Fibroblast of skin of right biceps (primary cell): ENCODE measurements at regions not wholly inside any gene's neighbourhood (a gene's known extent, or its start where the extent isn't known, plus 50 kb on each side); places are given as distances from the start of the nearest gene placed in this dataset.

ENCODE experiments used
- DNase-seq: peaks from one replicate; pipeline ENCODE4 v3.0.0-alpha.2; 2013

DNA sequence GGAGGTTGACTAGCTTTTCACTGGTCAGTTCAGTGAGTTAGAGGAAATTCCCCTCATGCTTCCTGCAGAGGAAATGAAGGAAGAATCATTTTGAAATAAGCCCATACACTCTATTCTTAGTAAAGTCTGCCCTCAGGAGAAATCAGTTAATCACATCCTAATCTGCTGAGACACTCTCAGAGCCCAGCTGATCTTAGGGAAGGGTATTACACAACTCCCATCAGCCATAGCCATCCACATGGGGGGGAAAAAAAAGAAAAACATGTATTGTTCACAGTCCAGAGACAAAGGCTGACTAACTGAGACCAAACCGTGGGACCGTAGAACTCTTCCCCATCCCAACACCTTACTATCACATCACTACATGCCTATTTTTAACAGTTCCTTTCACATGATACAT, 722.3 kb downstream of the CDH8 start:
- no peak for DNase-seq

DNA sequence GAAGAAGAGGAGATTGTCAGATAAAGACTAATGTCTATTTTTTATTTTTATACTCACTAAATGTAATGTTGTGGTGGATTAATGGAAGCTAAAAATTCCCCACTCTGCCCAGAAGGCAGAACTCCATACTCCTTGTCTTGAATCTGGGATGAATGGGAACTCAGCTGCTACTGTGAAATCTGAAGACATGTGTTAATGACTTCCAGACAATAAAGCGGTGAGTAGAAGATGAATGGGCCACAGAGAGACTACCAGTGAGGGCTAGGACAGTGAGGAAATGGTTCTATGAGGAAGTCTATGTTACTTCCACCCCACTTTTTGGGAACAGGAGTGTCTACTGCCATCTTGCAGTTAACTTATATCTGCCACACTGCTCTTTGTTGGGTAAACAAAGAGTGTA, 726.9 kb downstream of the CDH8 start:
- no peak for DNase-seq

DNA sequence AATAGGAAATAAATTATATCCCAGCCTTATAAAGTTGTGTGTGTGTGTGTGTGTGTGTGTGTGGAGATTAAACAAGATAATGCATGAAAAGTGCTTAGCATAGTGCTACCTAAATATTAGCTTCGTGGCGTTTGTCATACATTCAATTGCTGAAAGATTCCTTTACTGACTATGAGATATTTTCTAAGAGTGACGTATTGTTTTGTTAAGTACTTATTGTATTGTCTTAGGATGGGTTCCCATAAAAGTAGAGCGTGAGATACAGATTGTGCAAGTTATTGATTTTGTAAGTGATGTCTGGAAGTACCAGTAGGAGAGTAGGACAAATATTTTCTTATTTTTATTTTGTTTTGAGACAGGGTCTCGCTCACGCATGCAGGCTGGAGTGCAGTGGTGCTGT, 730.0 kb downstream of the CDH8 start:
- no peak for DNase-seq

DNA sequence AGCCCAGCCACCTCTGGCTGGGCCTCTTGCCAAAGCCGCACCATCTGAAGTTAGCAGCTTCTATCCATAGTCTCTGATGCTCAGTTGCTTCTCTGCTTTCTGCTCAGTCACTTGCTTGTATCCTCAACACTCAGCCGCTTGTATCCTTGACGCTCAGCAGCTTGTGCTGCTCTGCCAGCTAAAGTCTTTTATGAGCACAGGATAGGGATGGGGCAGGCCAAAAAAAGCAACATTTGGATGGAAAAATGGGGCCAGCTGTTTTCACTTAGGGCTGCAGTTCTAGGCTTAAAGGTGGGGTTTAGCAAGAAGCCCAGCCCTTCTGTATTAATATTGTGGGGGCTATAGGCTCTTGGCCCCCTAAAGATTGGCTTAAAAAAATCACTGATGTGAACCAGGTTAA, 739.4 kb downstream of the CDH8 start:
- no peak for DNase-seq

DNA sequence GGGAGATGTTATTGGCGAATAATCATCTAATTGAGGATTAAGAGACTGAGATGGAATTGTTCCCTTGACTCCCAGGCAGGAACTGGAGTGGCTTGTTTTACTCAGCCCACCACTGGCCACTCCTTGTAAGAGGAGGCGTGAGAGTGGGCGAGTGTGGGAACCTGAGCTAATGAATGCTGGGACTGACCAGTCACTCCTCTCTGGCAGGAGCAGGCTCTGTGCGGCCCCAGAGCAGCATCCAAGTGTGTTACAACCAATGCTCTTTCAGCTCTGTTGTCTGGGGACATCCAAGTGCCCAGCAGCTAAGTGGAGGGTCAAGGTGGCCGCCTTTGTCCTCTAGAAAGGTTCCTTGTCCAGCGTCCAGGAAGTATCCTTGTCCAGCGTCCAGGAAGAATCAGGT, 739.9 kb downstream of the CDH8 start:
- no peak for DNase-seq

DNA sequence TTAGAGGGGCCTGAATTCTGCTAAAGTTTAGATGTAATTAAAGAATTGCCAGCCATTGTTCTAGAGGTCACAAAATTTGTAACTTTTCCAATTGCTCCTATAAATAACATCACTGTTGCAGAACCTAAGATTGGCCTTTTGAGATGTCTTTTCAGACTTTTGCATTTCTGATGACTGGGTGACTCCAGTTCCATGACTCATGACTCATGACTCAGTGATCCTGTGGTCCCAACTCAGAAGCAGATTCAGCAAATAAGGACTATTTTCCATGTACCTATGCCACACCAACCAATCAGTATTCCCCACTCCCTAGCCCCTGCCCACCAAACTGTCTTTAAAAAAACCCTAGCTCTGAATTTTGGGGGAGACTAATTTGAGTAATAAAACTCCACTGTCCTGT, 740.9 kb downstream of the CDH8 start:
- DNase-seq = peak; percentile 37

DNA sequence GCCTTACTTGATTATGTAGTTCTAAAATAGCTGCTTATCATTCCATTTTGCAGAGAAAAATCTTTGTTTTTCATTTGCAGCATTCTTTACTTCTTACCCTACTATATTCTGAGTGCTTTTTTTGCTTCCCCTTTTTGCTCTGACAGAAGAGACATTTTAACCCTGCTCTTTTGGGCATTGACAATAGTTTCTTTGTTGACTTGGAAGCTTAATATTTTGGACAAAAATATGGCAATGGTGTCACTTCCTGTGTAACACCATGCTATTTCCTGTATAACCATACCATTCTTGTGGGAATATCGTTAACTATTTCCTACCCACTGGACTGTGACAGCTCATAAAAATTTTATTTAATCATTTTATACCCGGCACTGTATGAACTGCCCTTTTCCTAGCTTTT, 747.1 kb downstream of the CDH8 start:
- DNase-seq = no peak

DNA sequence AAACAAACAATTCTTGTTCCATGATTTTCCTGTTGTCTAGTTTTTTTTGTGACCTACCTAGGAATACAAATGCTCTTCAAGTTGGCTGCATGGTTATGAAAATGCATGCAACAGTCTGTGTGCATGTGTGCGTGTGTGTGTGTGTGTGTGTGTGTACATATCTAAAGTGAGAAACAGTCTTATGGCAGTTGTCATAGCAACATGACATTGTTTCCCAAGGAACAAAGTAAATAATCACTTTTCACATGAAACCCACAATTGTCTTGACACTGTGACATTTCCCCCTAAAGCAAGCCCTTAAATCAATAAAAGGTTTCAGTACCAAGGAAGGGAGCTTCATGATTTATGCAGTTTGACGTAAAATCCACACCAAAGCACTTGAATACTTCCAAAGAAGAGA, 758.4 kb downstream of the CDH8 start:
- no peak for DNase-seq

DNA sequence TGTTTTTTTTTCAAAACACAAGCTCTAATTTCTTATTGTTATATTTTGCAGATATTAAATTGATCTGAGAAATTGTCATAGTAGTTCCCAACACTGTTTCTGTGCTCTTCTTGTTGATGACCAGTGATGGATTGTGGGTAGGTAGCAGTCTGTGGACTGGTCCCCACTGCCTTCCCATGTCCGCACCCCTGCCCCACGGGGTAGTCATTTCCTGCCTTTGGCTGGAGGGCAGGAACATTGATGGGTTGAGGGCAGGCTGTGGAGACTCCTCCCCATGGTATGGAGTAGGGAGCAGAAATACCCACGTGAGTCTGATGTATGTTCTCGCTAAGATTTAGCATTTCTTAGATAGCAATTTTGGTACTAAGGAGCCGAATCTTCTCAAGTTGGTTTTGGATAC, 762.0 kb downstream of the CDH8 start:
- no peak for DNase-seq

DNA sequence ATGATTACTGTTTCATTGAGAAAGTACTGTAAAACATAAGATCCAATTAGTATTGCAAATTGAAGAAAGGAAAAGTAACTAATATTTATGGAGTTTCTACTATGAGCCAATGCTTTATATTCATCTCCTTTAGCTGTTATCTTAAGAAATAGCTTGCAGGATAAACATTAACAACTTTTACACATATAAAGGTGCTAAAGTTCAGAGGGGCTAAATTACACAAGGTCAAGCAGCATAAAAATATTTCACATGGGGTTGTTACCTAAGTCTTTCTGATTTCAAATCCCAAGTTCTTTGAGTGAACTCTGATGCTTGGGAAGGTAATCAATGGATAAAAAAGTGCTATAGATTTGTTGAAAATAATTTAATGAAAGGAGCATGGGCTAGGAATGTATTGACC, 765.5 kb downstream of the CDH8 start:
- no peak for DNase-seq

DNA sequence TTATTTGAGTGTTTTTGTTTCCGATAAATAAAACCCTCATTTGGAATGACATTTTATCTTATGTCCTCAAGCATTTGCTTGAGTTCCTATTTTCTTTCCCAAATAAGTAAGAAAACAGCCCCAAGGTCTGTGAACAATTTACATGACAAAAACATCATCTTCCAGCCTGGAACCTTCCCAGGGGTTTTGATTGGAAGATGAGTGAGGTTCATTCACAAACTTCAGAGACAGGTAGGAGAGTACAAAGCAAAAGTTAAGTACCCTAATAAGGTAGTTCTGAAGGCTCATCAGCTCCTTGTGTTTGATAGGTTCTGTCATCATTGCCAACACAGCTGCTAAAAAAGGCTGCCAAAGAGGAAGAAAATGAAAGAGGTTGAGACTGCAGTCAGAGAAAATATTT, 772.8 kb downstream of the CDH8 start:
- no peak for DNase-seq

DNA sequence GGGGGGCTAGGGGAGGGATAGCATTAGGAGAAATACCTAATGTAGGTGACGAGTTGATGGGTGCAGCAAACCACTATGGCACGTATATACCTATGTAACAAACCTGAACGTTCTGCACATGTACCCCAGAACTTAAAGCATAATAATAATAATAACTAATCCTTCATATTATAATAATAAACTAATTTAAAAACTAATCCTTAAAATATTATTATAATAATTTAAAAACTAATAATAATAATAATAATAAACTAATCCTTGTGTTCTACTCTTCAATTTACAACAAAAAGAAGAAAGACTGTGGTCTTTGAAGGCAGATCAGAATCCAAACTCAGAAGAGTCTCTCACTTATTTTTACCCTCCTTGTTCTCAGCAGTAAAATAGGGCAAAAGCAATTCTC, 774.9 kb downstream of the CDH8 start:
- no peak for DNase-seq

DNA sequence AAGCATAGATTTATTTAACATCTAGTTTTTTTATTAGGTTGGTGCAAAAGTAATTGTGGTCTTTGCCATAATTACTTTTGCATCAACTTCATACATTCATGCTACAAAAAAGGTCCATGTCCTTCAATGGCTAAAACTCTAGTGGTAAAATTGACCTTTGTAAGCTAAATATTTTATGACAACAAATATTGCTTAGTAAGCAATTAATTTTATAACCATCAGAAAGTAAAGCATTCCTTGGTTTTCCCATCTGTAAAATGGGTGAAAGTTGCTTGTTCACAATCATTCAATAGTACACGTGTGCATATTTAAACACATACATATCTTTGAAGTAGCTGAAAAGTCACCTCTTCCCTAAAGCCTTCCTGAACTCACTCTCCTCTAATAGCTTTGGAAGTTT, 789.6 kb downstream of the CDH8 start:
- DNase-seq = no peak

DNA sequence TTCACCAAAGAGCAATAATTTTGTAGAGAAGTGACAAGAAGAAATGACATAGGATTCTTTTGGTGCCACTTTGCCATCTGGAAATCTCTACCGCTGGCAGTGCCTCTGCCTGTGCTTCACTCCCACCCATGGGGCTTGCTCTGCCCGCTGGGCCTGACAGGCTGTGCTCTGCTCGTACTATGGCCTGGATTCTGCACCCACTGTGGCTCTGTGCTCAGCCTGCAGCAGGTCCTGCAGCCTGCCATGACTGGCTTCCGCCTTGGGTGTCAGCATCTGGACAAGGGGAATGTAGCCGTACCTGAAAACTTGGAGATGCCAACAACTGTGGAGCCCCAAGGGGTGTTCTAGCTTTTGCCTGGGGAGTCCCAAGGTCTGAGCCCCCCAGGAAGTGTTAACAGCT, 792.3 kb downstream of the CDH8 start:
- DNase-seq = no peak

DNA sequence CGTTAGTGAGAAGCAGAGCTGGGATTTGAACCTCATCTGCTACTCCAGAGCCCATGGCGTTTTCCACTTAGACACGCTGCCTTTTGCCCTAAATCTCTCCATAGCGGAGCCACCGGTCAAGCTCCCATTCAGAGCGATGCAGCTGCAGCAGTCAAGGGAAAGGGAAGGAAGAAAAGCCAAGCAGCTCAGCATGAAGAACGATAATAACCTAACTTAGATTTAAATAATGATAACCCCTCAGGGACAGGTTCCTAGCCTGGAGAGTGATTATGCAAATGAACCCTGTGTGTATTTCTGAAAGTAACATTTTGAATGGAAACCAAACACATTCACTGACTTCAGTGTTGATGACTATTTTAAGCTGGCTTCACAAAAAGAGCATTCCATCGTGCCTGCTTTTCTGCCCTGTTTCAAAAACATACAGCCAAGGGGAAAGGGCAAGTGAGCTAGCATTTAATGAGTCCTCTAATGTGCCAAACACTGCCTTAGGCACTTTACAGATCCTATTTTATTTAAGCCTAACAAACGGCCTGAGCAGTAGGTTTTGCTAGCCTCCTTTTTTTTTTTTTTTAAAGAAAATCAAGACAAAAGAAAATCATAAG, 798.3 kb downstream of the CDH8 start:
- no peak for DNase-seq

DNA sequence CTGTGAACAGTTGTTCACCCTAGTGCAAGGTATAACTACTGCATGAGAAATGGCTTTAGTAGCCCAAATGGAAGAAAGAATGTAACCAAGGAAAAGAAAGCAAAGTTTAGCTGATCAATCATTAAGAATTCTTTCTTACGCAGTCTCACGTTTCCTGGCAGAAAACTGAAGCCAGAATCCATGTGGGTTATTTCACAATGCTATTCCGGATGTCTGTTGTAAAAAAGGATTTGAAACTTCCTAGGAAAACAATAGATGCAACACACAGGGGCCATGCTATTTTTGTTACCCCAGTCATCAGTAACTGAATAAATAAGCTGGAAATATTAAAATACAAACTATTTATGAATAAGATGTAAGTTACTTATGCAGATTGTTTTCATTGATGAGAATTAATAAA, 802.5 kb downstream of the CDH8 start:
- DNase-seq = peak; percentile 9

DNA sequence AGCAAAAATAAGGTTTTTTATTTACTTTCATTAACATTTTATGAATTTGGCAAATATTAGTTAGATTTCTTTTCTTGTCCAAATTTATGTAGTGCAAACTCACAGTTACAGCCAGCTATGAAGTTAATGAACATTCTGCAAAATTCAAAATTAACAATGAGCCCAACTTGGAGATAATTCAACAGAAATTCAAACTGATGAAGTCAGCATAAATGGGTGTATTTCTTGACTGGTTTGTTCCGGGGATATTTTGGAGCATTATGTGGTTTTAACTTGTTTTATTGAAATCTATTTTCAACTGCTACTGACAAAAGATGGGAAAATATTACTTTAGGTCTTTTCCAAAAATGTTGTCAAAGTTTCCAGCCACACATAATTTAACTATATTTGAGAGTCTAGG, 807.9 kb downstream of the CDH8 start:
- no peak for DNase-seq

DNA sequence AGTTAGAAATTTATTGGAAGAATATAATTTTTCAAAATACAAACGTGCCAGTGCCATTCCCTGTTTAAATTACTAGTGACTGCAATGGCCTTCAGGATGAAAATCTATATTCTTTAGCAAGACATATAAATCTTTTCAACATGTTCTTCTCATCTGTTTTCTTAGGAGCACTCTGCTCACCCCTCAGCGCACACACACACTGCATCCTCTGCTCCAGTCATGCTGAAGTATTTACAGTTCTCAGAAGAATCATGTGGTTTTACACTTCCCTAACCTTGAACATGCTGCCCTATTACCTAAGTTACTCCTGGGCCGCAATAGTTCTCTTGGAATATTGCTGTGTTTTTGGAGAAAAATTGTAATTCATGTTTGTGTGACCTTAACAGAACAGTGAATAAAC, 820.6 kb downstream of the CDH8 start:
- no peak for DNase-seq

DNA sequence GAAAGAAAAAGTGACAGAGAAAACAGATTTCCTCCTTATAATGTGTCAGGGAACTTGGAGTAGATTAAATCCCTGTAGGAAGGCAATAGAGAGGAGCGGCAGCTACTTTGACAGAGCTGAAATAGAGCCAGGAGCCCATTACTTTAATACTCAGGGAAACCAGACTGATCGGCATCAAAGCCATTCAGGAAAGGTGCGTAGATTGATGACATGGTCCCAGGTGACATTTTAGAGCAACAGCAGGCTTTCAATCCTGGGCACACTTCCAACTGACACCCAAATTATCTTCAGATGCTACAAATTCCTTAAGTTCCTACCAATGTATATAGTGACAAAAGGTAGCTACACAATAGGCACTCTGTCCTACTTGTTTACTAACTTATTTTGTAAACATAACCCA, 821.5 kb downstream of the CDH8 start:
- DNase-seq = no peak

DNA sequence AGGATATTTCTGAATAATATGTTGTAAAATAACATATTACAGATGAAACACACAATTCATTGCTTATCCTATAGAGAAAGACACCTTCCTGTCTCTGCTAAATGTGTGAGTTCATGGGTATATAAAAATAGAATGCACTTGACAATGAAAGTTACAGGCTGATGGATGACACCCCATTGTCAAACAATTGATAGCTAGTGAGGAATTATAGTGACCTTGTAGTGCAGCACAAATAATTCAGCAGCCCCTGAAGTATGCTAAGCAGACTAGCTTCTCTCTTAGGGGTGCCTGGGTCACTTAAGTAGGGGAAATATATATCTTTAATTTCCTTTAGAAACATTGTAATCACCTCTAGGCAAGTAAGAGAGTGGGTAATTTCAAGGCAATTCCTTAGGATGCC, 826.2 kb downstream of the CDH8 start:
- DNase-seq = no peak

DNA sequence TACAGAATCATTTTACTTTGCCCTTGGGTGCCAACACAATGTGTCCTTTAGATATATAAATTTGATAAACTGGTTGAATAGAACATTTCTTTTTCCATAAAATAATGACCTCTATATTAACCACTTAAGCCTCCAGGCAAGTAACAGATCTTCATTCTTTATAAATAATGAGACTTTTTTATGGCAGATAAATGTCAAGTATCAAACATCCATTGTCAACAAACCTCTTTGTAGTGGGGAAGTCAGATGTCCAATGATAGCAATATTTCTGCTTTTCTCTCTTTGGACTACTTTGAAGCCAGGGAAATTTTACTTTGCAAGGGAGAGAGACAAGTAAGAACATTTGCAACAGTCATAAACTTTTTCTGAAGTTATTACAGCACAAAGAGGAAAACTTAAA, 841.2 kb downstream of the CDH8 start:
- DNase-seq = no peak

DNA sequence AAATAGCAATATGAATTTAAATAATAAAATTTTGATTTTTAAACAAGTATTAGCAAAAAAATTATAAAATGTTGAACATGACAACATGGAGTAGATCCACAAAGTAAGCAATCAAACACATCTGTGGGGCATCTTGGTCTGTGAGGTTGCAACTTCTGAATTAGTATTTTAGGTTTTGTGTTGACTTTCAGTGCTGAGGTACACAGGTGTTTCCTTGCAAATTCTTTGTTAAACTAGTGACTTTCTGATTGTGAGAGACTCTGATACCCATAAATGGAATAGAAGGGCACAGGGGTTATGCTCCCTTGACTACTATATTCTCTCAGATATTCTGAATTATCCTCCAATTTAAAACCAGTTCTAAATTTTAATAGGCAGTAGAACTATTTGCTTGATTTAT, 841.7 kb downstream of the CDH8 start:
- DNase-seq = no peak

DNA sequence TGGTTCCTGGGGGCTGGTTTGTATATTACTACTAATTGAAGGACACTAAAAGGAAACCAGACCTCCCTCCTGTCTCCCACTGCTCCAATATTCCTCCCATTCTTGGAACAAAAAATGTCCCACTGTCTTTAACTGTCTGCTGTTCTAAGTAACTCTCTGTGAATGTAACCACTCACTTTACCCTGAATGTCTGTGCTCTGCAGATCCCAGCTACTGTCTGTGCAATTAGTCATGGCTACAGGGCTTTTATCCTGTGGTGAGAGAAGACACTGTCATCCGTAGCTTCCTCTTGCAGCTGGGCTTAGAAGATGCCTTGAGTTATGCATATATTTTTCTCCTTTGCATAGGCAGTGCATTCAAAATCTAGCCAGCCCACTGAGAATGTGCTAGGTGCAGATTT, 853.8 kb downstream of the CDH8 start:
- no peak for DNase-seq

DNA sequence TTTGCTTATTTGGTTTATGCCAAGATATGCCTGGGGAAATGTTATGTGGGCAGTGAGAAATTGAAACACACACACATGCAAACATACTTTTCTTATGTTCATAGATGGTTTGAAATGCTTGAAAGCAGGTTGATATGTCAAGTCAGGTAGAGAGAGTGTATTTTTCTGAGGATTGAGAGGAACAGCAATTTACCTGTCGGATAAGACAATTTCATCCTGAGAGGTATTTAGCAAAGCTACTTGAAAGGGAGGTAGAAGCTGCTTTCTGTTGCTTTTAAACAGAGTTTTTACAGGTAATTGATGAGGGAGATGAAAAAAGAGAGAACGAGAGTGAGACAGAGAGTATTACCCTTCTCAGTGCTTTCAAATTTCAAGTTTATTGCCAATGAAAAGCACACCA, 854.3 kb downstream of the CDH8 start:
- DNase-seq = no peak

DNA sequence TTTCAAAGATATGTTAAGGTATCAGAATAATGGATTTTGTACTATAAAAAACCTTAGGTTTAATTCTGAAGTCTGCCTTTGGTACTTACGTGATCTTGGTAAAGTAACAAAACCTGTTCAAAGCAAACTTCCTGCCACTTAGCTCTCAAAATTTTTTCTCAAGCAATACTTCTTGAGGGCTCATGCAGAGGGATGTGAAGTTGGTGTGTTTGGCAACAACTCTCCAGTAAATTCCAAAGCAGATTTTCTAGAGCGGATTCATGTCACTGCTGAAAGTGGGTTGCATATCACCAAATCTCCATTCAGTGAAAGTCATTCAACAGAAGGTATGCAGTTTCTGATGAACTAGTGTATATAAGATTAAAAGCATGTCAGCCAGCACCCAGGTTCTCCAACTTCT, 856.7 kb downstream of the CDH8 start:
- no peak for DNase-seq

DNA sequence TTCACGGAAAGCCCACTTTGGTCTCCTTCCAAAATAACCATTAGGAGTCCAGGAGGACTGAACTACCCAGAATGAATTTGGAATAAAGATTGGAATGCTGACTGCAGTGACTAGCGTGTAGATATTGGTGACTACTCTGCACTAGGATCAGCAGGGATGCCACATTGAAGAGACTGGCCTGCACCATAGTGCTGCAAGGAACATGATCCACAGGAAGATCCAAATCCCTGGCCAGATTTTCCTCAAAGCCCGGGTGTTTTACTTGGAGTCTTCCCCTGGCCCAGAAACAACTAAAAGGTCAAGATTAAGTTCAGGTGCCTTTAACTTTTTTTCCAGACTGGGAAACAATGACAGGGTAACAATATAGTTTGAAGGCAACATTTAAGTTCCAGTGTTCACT, 870.4 kb downstream of the CDH8 start:
- no peak for DNase-seq
